Astrocyte of the spinal cord (primary cell): ENCODE measurements at regions not wholly inside any gene's neighbourhood (a gene's known extent, or its start where the extent isn't known, plus 50 kb on each side); places are given as distances from the start of the nearest gene placed in this dataset.

ENCODE experiments used
- DNase-seq: peaks from one replicate; pipeline ENCODE4 v3.0.0; 2011; ENCODE audit warnings: low read depth, low spot score
- H3K4me3 ChIP-seq: 2 replicates; pipeline ENCODE4 v1.5.1; 2011; ENCODE audit warnings: low read depth, mild to moderate bottlenecking, low read length, moderate library complexity
- CTCF ChIP-seq: IDR thresholded peaks from 2 replicates; pipeline ENCODE4 v1.5.1; 2012; ENCODE audit warnings: low read depth, mild to moderate bottlenecking, low read length, inconsistent platforms
- in situ Hi-C: cut with HindIII; loops from 2 replicates; pipeline ENCODE4 v1.10.0; 2017; ENCODE audit warnings: low sequenced_read_pairs

- in situ Hi-C loops = no loop called here
These were observed 73.8 kb upstream of the PACRGL start for GRCh38 chr4:20626326-20627005.

GRCh38 chr4:20627866-20628265 lies 72.4 kb upstream of the PACRGL start:
- H3K4me3 ChIP-seq = no peak overlapping the region
- no peak for DNase-seq
- in situ Hi-C loops = no loop called here
- TF ChIP-seq CTCF = no peak

More at GRCh38 chr4:20626326-20627005, 73.8 kb upstream of the PACRGL start:
- no peak for TF ChIP-seq CTCF
- no peak for DNase-seq
- no peak overlapping the region for H3K4me3 ChIP-seq

GRCh38 chr4:20629186-20630106 lies 70.8 kb upstream of the PACRGL start:
- in situ Hi-C loops = no loop called here
- no peak overlapping the region for H3K4me3 ChIP-seq
- TF ChIP-seq CTCF = no peak
- no peak for DNase-seq

GRCh38 chr4:20638825-20639224 lies 61.4 kb upstream of the PACRGL start:
- DNase-seq = no peak
- H3K4me3 ChIP-seq = no peak overlapping the region
- no peak for TF ChIP-seq CTCF
- in situ Hi-C loops = no loop called here

GRCh38 chr4:20639346-20639745 lies 60.9 kb upstream of the PACRGL start:
- no peak for DNase-seq
- H3K4me3 ChIP-seq = no peak overlapping the region
- in situ Hi-C loops = no loop called here
- TF ChIP-seq CTCF = no peak

GRCh38 chr4:20640989-20641388 lies 59.3 kb upstream of the PACRGL start:
- TF ChIP-seq CTCF = no peak
- in situ Hi-C loops = no loop called here
- DNase-seq = no peak
- no peak overlapping the region for H3K4me3 ChIP-seq
